Brain microvascular endothelial cell (primary cell): ENCODE measurements at regions not wholly inside any gene's neighbourhood (a gene's known extent, or its start where the extent isn't known, plus 50 kb on each side); places are given as distances from the start of the nearest gene placed in this dataset.

Experiments used
- DNase-seq: peaks from one replicate; pipeline ENCODE4 v3.0.0-alpha.2; 2020
- H3K27ac ChIP-seq: fragments of 250-450 bp; sonication (Bioruptor Pico); 2 replicates; pipeline ENCODE4 v1.5.1; 2020; ENCODE audit warnings: mild to moderate bottlenecking, moderate library complexity
- H3K27me3 ChIP-seq: fragments of 250-450 bp; sonication (Bioruptor Pico); replicated peaks from 2 replicates; pipeline ENCODE4 v1.5.1; 2020; ENCODE audit warnings: mild to moderate bottlenecking
- H3K36me3 ChIP-seq: fragments of 250-450 bp; sonication (Bioruptor Pico); replicated peaks from 2 replicates; pipeline ENCODE4 v1.5.1; 2020; ENCODE audit warnings: mild to moderate bottlenecking
- H3K4me3 ChIP-seq: 2 replicates; pipeline ENCODE4 v1.5.1; 2011; ENCODE audit warnings: low read depth, mild to moderate bottlenecking, control low read depth, low read length, moderate library complexity
- CTCF ChIP-seq: IDR thresholded peaks from 2 replicates; pipeline ENCODE4 v1.5.1; 2011; ENCODE audit warnings: low read depth, mild to moderate bottlenecking, moderate library complexity, low read length, control low read depth, inconsistent platforms; ENCODE audit errors: missing control alignments
- in situ Hi-C: cut with HindIII; loops from 2 replicates; pipeline ENCODE4 v1.10.0; 2017; ENCODE audit warnings: low sequenced_read_pairs, low pct_ligation_motif_present

- DNase-seq: no peak
- in situ Hi-C loops: no loop called here
- Histone ChIP-seq H3K27ac (no peak overlapping the region), H3K4me3 (no peak overlapping the region), H3K27me3 (no peaks in the 10 kb centered on the region), H3K36me3 (no peaks in the 10 kb centered on the region)
- no peak for TF ChIP-seq CTCF
Measured at GRCh38 chr9:79985264-79985663, 413.5 kb downstream of the TLE4 start.

GRCh38 chr9:79984429-79985067 is 412.8 kb downstream of the TLE4 start:
- no peak for DNase-seq
- Histone ChIP-seq H3K27me3 (no peaks in the 10 kb centered on the region), H3K27ac (no peak overlapping the region), H3K4me3 (no peak overlapping the region), H3K36me3 (no peaks in the 10 kb centered on the region)
- in situ Hi-C loops: no loop called here
- TF ChIP-seq CTCF: no peak

GRCh38 chr9:79980432-79980831 is 408.7 kb downstream of the TLE4 start:
- no peaks in the 10 kb centered on the region for H3K27me3 ChIP-seq
- H3K36me3 ChIP-seq: no peaks in the 10 kb centered on the region
- no peak for TF ChIP-seq CTCF
- no peak overlapping the region for H3K27ac ChIP-seq
- no peak for DNase-seq
- in situ Hi-C loops: no loop called here
- no peak overlapping the region for H3K4me3 ChIP-seq

GRCh38 chr9:79977510-79978197 is 405.9 kb downstream of the TLE4 start:
- DNase-seq: no peak
- no peaks in the 10 kb centered on the region for H3K36me3 ChIP-seq
- no peak overlapping the region for H3K27ac ChIP-seq
- no peak overlapping the region for H3K4me3 ChIP-seq
- in situ Hi-C loops: no loop called here
- no peak for TF ChIP-seq CTCF
- H3K27me3 ChIP-seq: no peaks in the 10 kb centered on the region

GRCh38 chr9:79977074-79977435 is 405.3 kb downstream of the TLE4 start:
- Histone ChIP-seq H3K36me3 (no peaks in the 10 kb centered on the region), H3K27me3 (no peaks in the 10 kb centered on the region), H3K27ac (no peak overlapping the region), H3K4me3 (no peak overlapping the region)
- no peak for TF ChIP-seq CTCF
- in situ Hi-C loops: no loop called here
- no peak for DNase-seq
